Hematopoietic multipotent progenitor cell treated with erythropoietin and hydrocortisone succinate and interleukin-3 and kit ligand, for 8 days (in vitro differentiated cells): ENCODE measurements at regions not wholly inside any gene's neighbourhood (a gene's known extent, or its start where the extent isn't known, plus 50 kb on each side); places are given as distances from the start of the nearest gene placed in this dataset.
"Not testable (repeated sequence)": the region's sequence is repeated elsewhere in the genome, so short reads cannot be mapped to it uniquely, and the experiment has no call there.

Experiments
- DNase-seq: peaks from one replicate; pipeline ENCODE4 v3.0.0-alpha.2; 2015

DNA sequence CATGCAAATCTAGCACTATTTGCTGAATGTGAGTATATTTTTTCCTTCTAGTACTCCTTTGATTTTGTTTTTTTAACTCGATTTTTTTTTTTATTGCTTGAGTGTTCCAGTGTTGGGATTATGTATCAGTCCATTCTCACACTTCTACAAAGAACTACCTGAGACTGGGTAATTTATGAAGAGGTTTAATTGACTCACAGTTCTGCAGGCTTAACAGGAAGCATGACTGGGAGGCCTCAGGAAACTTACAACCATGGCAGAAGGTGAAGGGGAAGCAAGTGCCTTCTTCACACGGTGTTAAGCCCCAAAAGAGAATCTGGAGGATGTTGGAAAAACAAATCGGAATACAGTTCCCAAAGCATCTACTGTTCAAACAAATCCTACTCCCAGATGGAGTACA, 69.1 kb downstream of the ZNF518B start:
- not testable (repeated sequence) for DNase-seq

DNA sequence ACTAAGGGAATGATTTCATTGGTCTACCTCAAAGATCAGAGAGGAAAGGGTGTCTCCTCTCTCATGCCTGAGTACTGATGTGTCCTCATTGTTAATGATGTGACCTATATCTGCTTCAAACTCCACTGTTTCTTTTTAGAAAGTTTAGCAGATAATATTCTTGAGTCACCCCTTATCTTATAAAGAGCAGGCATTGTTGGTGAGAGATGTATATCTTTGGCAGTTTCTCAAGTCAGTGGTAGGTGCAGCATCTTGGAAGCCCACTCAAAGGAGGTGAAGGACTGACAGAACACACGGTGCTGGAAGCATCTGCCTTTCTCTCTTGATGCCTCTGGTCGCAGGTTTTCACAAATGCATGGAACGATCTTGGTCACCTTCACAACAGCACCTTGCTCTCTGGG, 71.2 kb downstream of the ZNF518B start:
- peak; percentile 51 for DNase-seq

DNA sequence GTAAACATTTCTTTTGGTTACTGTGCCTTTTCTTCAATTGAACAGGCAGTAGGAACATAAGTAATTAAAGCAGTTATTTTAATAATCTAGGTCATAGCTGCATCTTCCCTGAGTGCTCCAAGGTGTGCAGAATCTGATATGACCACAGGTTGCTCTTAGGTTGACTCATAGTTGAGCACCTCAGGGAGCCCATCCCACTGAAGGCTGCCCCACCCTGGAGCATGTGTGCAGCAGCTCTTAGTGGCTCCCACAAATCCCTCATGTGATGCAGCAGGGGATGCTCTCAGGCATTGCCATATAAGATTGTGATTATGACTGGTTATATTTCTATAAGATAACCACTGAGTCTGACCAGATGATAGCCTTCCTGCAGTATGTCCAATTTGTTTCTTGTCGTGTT, 72.3 kb downstream of the ZNF518B start:
- no peak for DNase-seq

DNA sequence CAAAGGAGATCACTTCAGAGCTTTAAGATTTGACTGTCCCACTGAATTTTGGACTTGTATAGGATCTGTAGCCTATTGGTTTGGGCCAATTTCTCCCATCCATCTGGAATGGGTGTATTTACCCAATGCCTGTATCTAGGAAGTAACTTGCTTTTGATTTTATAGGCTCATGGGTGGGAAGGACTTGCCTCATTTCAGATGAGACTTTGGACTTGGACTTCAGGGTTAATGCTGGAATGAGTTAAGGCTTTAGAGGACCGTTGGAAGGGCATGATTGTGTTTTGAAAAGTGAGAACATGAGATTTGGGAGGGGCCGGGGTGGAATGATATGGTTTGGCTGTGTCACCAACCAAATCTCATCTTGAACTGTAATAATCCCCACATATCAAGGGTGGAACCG, 73.8 kb downstream of the ZNF518B start:
- no peak for DNase-seq

DNA sequence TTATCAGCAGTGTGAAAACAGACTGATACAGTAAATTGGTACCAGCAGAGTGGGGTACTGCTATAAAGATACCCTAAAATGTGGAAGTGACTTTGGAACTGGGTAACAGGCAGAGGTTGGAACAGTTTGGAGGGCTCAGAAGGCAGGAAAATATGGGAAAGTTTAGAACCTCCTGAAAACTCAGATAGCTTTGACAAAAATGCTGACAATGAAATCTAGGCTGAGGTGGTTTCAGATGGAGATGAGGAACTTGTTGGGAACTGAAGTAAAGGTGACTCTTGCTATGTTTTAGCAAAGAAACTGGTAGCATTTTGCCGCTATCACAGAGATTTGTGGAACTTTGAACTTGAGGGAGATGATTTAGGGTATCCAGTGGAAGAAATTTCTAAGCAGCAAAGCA, 75.1 kb downstream of the ZNF518B start:
- not testable (repeated sequence) for DNase-seq

DNA sequence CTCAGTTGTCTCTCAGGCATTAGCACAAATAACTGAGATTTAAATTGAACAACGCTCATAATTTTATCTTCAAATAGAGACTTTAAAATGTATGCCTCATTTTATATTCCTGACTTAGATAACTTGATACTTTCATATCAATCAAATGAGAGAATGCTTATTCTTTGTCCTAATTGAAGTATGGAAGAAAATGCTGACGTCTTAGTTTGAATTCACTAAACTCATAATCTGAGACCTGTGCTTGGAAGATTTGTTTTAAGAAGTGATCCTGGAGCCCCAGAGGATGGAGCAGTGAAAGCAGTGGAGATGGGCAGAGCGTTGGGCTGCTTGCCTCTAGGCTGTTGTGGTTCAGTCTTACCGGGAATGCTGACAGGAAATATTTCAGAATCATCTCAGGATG, 76.1 kb downstream of the ZNF518B start:
- no peak for DNase-seq

DNA sequence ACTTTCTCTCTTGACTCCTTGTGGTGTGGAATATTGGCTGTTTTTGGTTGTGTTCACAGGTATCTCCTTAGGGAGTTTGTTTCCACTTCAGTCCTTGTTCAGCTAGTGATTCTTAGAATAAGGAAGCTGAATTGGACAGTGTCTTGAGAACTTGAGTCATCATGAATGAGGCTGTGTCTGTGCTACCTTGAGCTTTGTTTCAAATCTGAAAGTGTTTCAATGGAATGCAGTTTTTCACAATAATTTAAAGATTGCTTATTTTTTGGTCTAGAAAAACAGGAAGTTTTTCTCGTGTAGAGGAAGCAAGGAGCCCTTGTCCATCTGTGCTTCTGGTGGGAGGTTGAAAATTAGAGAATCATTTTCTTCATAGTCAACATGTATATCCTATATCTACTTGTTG, 76.5 kb downstream of the ZNF518B start:
- no peak for DNase-seq

DNA sequence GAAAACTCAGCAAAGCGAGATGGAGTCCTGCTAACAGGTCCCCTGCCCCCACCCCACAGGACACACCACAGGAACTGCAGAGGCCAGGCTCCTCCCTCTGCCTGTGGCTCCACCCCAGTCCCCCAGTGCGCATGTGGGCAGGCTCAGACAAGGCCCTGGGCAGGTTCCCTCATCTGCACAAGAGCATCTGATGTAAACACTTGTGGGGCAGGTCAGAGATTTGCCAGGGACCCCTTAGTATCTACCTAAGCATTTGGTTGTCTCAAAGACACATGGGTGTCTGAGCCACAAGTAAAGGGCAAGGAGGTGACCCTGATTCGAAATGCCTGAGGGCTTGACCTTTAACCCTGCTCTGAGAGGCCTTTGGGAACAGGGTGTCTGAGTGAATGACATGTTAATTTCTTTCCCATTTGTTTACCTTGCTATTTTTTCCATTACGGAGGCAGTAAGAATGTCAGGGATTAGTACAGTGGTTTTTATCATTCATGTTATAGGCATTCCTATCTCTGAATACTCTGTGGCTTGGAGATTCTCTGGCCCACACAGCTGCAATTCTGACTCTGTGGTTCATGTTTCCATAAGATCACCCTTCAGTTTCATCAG, 85.3 kb downstream of the ZNF518B start:
- no peak for DNase-seq

DNA sequence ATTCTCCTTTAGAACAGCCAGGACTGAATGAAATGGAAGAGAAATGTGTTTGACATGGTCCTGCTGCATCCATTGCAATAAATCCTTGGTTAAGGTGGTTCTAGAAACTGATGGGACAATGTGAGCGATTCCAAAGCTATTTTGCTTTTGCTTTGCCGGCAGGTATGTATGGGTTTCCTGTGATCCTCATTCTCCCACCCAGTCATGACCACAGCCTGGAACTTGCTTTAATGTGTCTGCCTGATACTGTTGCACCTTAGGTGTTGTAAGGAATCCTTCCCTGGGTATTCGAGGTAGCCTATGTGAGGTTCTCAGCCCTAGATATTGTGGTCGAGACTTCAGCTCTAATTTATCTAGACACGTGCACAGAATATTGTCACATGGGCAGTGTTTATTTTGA, 86.1 kb downstream of the ZNF518B start:
- no peak for DNase-seq

DNA sequence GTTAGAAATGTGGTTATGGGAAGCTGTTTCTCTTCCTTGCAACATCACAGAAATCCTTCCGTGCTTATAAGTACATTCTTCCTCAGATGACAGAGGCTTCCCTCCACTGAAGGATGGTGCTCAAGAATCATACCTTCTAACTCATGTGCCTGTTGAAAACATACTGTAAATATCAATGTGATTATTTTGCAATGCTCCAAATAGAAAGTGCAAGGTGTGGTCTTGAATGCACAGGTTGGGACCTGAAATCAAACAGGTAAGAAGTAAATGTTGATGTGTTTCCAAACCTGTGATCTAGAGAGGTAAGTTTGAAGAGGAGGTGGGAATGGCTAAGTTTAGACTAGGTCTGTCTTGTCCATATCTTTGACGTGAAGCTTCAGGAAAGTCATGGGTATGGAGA, 87.7 kb downstream of the ZNF518B start:
- DNase-seq = no peak

DNA sequence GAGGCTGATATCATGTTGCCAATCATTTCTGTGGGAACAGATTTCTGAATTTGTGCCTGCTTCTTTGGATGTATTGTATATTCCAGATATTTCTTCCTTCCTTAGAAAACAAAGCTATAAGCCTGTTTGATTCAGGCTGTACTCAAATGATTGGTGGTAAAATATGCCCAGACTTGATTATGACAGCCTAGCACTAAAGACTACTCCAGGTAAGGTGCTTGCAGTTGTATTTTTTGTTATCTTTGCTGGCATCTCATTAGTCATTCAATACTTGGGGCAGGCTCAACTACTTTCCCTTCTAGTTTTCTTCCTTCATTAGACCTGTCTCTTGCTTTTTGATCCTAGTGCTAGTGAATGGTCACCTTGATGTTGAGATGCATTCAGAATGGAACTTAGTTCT, 90.6 kb downstream of the ZNF518B start:
- no peak for DNase-seq

DNA sequence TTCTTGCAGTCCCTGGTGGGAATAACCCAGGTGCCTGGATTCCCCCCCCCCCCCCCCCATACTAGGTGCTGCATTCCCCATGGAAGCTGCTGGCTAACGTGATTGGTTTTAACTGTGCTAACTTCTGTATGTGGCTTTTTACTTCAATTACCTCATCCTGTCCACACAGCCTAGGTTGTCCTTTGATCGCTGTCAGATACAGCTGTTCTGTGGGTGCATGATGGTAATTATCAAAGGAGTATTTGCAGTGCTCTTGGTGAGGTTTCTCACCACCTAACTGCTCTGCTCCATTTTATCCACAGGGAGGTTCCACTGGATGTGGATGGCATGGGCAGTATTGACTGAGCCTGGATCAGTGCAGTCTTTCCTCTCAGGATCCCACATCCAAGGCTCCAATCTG, 93.0 kb downstream of the ZNF518B start:
- no peak for DNase-seq

DNA sequence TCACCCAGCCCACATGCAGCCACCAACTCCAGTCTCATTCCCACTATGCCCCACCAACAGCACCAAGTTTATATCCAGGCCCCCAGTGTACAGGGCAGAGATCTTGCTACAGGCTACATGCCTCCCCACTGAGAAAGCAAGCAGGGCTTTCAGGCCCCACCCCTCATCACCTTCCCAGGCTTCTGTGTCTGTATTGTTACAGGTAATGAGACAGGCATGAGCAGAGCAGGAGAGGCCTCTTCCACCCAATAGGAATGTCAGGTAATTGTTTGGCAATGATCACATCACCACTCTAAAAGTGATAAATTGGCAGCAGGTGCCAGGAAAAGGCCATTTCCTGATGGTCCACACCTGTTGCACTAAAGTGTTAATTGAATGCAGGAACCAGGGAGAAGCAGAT, 102.5 kb downstream of the ZNF518B start:
- no peak for DNase-seq

DNA sequence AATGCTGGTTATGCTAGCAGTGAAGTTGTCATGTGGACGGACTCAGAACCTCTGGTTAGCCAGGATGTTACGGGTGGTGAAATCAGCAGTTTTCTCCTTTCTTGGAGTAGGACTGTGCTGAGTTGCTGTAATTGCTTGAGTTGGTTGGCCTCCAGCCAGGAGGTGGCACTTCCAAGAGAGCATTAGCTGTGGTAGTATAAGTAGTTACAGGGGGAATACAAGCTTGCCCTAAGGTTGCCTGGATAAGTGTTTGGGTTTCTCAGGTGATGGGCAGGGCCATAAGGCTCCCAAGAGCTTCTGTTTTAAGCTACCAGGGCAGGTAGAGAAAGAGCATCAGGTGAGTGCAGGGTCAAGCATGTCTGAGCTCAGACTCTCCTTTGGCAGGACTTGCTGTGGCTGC, 103.0 kb downstream of the ZNF518B start:
- no peak for DNase-seq

DNA sequence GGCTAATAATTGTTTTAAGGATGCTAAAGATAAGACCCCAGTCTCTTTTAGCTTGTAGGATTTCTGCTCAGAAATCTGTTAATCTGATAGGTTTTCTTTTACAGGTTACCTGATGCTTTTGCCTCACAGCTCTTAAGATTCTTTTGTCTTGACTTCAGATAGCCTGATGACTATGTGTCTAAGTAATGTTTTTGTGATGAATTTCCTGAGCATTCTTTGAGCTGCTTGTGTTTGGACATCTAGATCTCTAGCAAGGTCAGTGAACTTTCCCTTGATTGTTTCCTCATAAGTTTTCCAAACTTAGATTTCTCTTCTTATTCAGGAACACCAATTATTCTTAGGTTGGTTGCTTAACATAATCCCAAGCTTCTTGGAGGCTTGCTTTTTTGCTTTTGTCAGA, 104.1 kb downstream of the ZNF518B start:
- DNase-seq = no peak

DNA sequence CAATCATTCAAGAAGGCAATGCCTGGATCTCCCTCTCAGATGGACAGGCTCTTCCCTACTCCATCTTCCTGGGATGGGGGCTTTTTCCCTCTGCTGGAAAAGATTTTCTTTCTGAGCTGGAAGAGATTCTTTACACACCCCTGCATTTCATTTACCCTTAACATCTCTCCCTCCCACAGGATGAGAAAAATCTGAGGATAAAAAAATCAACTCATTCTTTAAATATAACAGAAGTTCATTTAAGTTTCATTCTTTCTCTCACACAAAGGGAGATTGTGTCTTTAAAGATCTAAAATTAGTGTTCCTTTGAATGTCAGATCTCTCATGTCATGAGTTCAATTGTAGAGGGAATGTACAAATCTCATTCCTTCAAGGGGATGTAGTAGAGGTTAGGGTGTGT, 109.0 kb downstream of the ZNF518B start:
- DNase-seq = no peak

DNA sequence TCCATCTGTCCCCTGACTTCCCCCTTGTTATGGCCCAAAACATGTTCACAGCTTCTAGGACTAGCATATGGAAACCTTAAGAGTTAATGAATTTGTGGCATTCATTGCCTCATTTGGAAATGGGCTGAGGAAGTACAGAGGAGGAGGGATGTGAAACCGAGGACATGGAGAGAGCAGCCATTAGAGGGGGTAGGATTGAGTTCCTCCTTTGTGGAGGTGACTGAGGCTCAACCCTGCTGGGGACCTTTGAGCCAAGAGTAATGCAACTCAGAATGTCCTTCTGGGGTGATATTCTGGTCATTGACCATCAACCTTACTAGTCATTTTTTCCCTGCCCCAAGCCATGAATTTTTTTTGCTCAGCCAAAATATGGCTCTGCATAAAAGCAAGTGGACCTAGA, 109.4 kb downstream of the ZNF518B start:
- no peak for DNase-seq

DNA sequence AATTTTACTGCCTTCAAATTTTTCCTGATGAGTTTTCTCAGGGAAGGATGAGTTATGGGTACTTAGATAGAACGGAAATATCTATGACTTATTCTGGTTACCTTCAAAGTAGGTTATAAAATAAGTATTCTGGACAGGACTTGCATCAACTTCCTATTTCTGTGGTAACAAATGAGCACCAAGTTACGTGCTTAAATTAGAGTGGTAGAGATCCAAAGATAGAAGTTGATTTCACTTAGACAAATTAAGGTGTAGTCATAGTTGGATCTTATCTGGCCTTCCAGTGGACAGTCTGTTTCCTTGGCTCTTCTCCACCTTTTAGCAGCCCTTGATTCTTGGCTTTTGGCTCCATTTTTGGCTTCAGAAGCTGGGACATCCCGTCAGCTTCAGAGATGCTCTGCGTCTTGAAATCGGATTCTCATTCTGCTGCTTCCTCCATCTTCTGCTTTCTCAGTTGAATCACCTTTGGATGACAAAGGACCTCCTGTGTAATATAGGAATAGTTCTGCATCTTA, 109.9 kb downstream of the ZNF518B start:
- no peak for DNase-seq

DNA sequence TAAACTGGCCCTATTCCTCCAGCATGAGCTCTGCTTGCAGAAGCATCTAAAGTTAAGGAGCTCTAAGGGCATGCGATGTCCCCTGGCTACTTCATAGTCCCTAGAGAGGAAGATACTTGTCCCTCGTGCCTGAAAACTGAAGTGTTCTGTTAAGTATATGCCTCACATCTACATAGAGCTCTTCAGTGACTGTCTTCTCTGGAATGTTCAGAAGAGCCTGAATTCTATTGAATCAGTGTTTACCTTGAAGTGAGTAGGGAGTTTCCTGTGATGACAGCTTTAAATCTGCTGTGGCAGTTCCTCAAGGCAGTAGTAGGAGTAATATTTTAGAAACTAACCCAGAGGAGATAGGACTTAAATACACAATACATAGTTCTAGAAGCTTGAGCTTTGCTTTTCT, 111.2 kb downstream of the ZNF518B start:
- no peak for DNase-seq

DNA sequence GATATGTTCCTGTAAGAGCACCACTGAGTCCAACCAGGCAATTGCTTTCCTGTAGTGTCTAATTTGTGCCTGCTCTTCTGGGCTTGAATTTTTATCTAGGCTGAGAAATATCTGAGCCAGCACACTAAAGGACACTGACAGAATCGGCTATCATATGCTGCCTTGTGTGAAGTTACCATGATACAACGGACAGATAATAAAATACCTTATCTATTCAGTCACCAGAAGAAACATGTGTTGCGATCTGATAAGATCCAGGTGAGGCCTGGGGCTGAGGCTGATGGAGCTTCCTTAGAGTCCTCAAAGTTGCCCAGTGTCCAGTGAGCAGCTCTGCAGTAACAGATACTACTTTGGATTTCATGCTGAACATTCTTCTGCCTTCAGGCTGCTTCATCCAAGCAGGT, 111.8 kb downstream of the ZNF518B start:
- peak; percentile 7 for DNase-seq

DNA sequence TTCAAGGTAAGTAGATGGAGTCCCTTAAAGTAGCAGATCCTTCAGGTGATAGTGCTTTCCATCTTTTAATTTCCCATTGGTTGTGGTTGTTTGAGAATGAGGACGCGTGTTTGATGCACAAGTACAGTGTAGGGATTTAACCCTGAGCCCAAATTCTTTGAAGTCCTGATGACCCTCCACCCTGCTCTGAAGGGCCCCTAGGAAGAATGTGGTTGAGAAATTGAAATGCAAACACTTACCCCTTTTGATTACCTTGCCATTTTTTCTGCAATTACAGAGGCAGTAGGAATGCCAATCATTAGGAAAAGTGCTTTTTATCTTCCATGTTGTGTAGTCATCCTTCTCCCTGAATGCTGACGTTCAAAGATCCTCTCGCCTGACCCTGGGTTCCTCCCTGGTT, 112.4 kb downstream of the ZNF518B start:
- DNase-seq = no peak

DNA sequence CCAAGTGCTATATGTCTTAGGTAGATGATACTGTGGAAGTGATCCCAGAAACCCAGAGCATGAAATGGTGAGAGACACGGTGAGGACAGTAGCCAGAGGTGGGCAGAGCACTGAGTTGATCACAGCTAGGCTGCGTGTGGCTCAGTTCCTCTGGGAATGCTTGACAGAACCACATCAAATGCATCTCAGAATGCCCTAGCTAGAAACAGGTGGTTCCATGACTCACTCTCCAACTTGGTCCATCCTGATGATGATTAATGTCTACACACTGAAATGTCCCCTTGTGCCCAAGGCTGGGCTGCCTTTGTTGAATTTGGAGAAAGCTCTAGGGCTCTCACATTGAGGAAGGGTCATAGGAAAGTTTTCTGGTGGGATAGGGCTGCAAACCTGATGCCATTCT, 113.6 kb downstream of the ZNF518B start:
- DNase-seq = no peak

DNA sequence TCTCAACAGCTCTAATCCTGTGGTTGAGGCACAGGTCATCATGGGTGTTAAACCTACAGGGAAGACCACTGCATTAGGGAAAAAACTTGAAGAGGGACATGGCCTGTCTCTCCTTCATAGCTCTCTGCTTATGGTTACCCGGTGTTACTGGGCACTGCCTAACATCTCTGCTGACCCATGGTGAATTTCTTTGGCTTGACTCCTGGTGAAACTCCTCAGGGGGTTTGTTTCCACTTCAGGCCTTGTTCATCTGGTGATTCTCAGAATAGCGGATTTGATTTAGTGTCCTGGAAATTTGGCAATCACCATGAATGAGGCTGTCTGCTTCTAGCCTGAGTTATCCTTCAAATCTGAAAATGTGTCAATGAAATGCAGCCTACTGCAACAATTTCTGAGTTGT, 114.4 kb downstream of the ZNF518B start:
- no peak for DNase-seq

DNA sequence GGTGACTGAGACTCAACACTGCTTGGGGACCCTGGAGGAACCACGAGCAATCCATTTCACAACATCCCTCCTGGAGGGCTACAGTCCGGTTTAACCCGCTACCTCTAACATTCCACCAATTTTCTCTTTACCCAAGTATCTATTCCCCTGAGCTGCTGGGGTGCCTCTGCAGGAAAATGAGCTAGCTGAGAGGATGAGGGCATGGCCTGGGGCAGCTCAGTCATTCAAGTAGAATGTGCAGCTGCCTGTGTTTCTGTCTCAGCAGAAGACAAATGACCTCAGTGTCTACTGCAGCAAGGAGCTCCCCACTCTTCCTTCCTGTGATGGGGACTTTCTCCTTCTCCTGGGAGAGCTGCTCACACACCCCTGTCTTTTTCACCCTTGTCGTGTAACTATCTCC, 120.8 kb downstream of the ZNF518B start:
- DNase-seq = no peak

DNA sequence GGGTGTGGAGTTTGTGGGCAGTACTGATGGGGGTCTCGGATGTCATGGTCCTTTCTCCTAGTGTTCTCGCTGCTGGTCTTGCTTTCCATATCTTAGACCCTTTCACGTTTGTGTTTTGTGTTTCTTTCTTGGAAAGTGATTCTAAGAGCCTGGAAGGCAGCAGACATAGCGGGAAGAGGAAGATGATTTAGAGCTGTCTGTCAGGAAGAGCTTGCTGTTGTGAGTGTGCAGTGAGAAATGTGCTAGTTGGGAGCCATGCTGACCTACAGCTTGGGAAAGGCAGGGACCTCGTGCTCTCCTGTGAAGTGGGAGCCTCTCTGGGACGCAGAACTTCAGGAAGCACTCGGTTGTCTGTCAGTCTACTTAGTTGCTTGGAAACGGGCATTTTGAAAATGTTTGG, 122.2 kb downstream of the ZNF518B start:
- DNase-seq = no peak
